ENCODE measurements at regions not wholly inside any gene's neighbourhood (a gene's known extent, or its start where the extent isn't known, plus 50 kb on each side); places are given as distances from the start of the nearest gene placed in this dataset.

GRCh38 chr15:38667890-38668850, 103.6 kb upstream of the RASGRP1 start:
- Histone ChIP-seq H3K4me3 (ENCODE audit: low read depth in 1 of 2, low read length in 2 of 2) (no peak overlapping the region), H3K9ac (ENCODE audit: low read length) (no peak overlapping the region), H3K27me3 (ENCODE audit: control insufficient read depth in 1 of 2, insufficient read depth in 2 of 2, low read length in 2 of 2) (no peaks in the 10 kb centered on the region), H3K4me1 (ENCODE audit: insufficient read depth, low read length) (no peaks in the 10 kb centered on the region), H3K36me3 (ENCODE audit: insufficient read depth, low read length) (no peaks in the 10 kb centered on the region), H3K27ac (ENCODE audit: low read depth, low read length) (no peak overlapping the region), H3K9me3 (ENCODE audit: low read length) (no peaks in the 10 kb centered on the region)

- H3K4me1 ChIP-seq (ENCODE audit: insufficient read depth, low read length), result no peaks in the 10 kb centered on the region
- no peak overlapping the region for H3K4me3 ChIP-seq (ENCODE audit: low read depth in 1 of 2, low read length in 2 of 2)
- H3K27ac ChIP-seq (ENCODE audit: low read depth, low read length), result no peak overlapping the region
- no peaks in the 10 kb centered on the region for H3K27me3 ChIP-seq (ENCODE audit: control insufficient read depth in 1 of 2, insufficient read depth in 2 of 2, low read length in 2 of 2)
- no peaks in the 10 kb centered on the region for H3K36me3 ChIP-seq (ENCODE audit: insufficient read depth, low read length)
- H3K9me3 ChIP-seq (ENCODE audit: low read length), result no peaks in the 10 kb centered on the region
- H3K9ac ChIP-seq (ENCODE audit: low read length), result no peak overlapping the region
Measured at GRCh38 chr15:38668898-38669391, 104.3 kb upstream of the RASGRP1 start.

- Histone ChIP-seq H3K27me3 (ENCODE audit: control insufficient read depth in 1 of 2, insufficient read depth in 2 of 2, low read length in 2 of 2) (no peaks in the 10 kb centered on the region), H3K9ac (ENCODE audit: low read length) (no peak overlapping the region), H3K36me3 (ENCODE audit: insufficient read depth, low read length) (no peaks in the 10 kb centered on the region), H3K27ac (ENCODE audit: low read depth, low read length) (no peak overlapping the region), H3K9me3 (ENCODE audit: low read length) (no peaks in the 10 kb centered on the region), H3K4me3 (ENCODE audit: low read depth in 1 of 2, low read length in 2 of 2) (no peak overlapping the region), H3K4me1 (ENCODE audit: insufficient read depth, low read length) (no peaks in the 10 kb centered on the region)
Measured at GRCh38 chr15:38670128-38671005, 105.8 kb upstream of the RASGRP1 start.

GRCh38 chr15:38671006-38671387, 106.4 kb upstream of the RASGRP1 start:
- H3K4me1 ChIP-seq (ENCODE audit: insufficient read depth, low read length), result no peaks in the 10 kb centered on the region
- no peaks in the 10 kb centered on the region for H3K9me3 ChIP-seq (ENCODE audit: low read length)
- no peak overlapping the region for H3K9ac ChIP-seq (ENCODE audit: low read length)
- H3K27ac ChIP-seq (ENCODE audit: low read depth, low read length), result no peak overlapping the region
- no peak overlapping the region for H3K4me3 ChIP-seq (ENCODE audit: low read depth in 1 of 2, low read length in 2 of 2)
- H3K36me3 ChIP-seq (ENCODE audit: insufficient read depth, low read length), result no peaks in the 10 kb centered on the region
- H3K27me3 ChIP-seq (ENCODE audit: control insufficient read depth in 1 of 2, insufficient read depth in 2 of 2, low read length in 2 of 2), result no peaks in the 10 kb centered on the region

GRCh38 chr15:38671675-38672254, 107.2 kb upstream of the RASGRP1 start:
- H3K36me3 ChIP-seq (ENCODE audit: insufficient read depth, low read length), result no peaks in the 10 kb centered on the region
- H3K4me1 ChIP-seq (ENCODE audit: insufficient read depth, low read length), result no peaks in the 10 kb centered on the region

GRCh38 chr15:38672273-38672672, 107.7 kb upstream of the RASGRP1 start:
- Histone ChIP-seq H3K27me3 (ENCODE audit: control insufficient read depth in 1 of 2, insufficient read depth in 2 of 2, low read length in 2 of 2) (no peaks in the 10 kb centered on the region), H3K4me3 (ENCODE audit: low read depth in 1 of 2, low read length in 2 of 2) (no peak overlapping the region), H3K9ac (ENCODE audit: low read length) (no peak overlapping the region), H3K9me3 (ENCODE audit: low read length) (no peaks in the 10 kb centered on the region), H3K4me1 (ENCODE audit: insufficient read depth, low read length) (no peaks in the 10 kb centered on the region), H3K36me3 (ENCODE audit: insufficient read depth, low read length) (no peaks in the 10 kb centered on the region), H3K27ac (ENCODE audit: low read depth, low read length) (no peak overlapping the region)

More at GRCh38 chr15:38671675-38672254, 107.2 kb upstream of the RASGRP1 start:
- H3K9ac ChIP-seq (ENCODE audit: low read length), result no peak overlapping the region
- H3K27ac ChIP-seq (ENCODE audit: low read depth, low read length), result no peak overlapping the region
- H3K9me3 ChIP-seq (ENCODE audit: low read length), result no peaks in the 10 kb centered on the region
- no peaks in the 10 kb centered on the region for H3K27me3 ChIP-seq (ENCODE audit: control insufficient read depth in 1 of 2, insufficient read depth in 2 of 2, low read length in 2 of 2)
- H3K4me3 ChIP-seq (ENCODE audit: low read depth in 1 of 2, low read length in 2 of 2), result no peak overlapping the region

GRCh38 chr15:38672814-38673670, 108.4 kb upstream of the RASGRP1 start:
- H3K9me3 ChIP-seq (ENCODE audit: low read length), result no peaks in the 10 kb centered on the region
- H3K27ac ChIP-seq (ENCODE audit: low read depth, low read length), result no peak overlapping the region
- no peaks in the 10 kb centered on the region for H3K27me3 ChIP-seq (ENCODE audit: control insufficient read depth in 1 of 2, insufficient read depth in 2 of 2, low read length in 2 of 2)
- no peaks in the 10 kb centered on the region for H3K36me3 ChIP-seq (ENCODE audit: insufficient read depth, low read length)
- no peak overlapping the region for H3K9ac ChIP-seq (ENCODE audit: low read length)
- no peaks in the 10 kb centered on the region for H3K4me1 ChIP-seq (ENCODE audit: insufficient read depth, low read length)
- no peak overlapping the region for H3K4me3 ChIP-seq (ENCODE audit: low read depth in 1 of 2, low read length in 2 of 2)

- H3K27ac ChIP-seq (ENCODE audit: low read depth, low read length), result no peak overlapping the region
- H3K9me3 ChIP-seq (ENCODE audit: low read length), result no peaks in the 10 kb centered on the region
- no peaks in the 10 kb centered on the region for H3K27me3 ChIP-seq (ENCODE audit: control insufficient read depth in 1 of 2, insufficient read depth in 2 of 2, low read length in 2 of 2)
- no peaks in the 10 kb centered on the region for H3K4me1 ChIP-seq (ENCODE audit: insufficient read depth, low read length)
- H3K36me3 ChIP-seq (ENCODE audit: insufficient read depth, low read length), result no peaks in the 10 kb centered on the region
- no peak overlapping the region for H3K9ac ChIP-seq (ENCODE audit: low read length)
- no peak overlapping the region for H3K4me3 ChIP-seq (ENCODE audit: low read depth in 1 of 2, low read length in 2 of 2)
Measured at GRCh38 chr15:38674448-38674847, 109.8 kb upstream of the RASGRP1 start.

GRCh38 chr15:38678281-38678680, 113.7 kb upstream of the RASGRP1 start:
- no peaks in the 10 kb centered on the region for H3K27me3 ChIP-seq (ENCODE audit: control insufficient read depth in 1 of 2, insufficient read depth in 2 of 2, low read length in 2 of 2)
- H3K4me3 ChIP-seq (ENCODE audit: low read depth in 1 of 2, low read length in 2 of 2), result no peak overlapping the region
- no peaks in the 10 kb centered on the region for H3K4me1 ChIP-seq (ENCODE audit: insufficient read depth, low read length)
- no peak overlapping the region for H3K27ac ChIP-seq (ENCODE audit: low read depth, low read length)
- no peaks in the 10 kb centered on the region for H3K36me3 ChIP-seq (ENCODE audit: insufficient read depth, low read length)
- no peak overlapping the region for H3K9ac ChIP-seq (ENCODE audit: low read length)
- no peaks in the 10 kb centered on the region for H3K9me3 ChIP-seq (ENCODE audit: low read length)

- H3K4me3 ChIP-seq (ENCODE audit: low read depth in 1 of 2, low read length in 2 of 2), result no peak overlapping the region
- H3K9me3 ChIP-seq (ENCODE audit: low read length), result no peaks in the 10 kb centered on the region
- H3K27me3 ChIP-seq (ENCODE audit: control insufficient read depth in 1 of 2, insufficient read depth in 2 of 2, low read length in 2 of 2), result no peaks in the 10 kb centered on the region
- no peak overlapping the region for H3K9ac ChIP-seq (ENCODE audit: low read length)
- H3K4me1 ChIP-seq (ENCODE audit: insufficient read depth, low read length), result no peaks in the 10 kb centered on the region
- no peaks in the 10 kb centered on the region for H3K36me3 ChIP-seq (ENCODE audit: insufficient read depth, low read length)
- no peak overlapping the region for H3K27ac ChIP-seq (ENCODE audit: low read depth, low read length)
Measured at GRCh38 chr15:38680775-38681174, 116.2 kb upstream of the RASGRP1 start.
